Suprapubic skin (tissue), 4 donors: ENCODE measurements at regions not wholly inside any gene's neighbourhood (a gene's known extent, or its start where the extent isn't known, plus 50 kb on each side); places are given as distances from the start of the nearest gene placed in this dataset.

Experiments
- CTCF ChIP-seq, 2 donors: fragments of 200-600 bp in 1 of 2; fragments of 450-650 bp in 1 of 2; sonication (generic) in 1 of 2; IDR thresholded peaks; one replicate each; pipeline ENCODE4 v1.5.1; 2016 to 2019; ENCODE audit warnings: antibody characterized with exemption in 2 of 2, mild to moderate bottlenecking in 1 of 2, moderate library complexity in 1 of 2
- POLR2A ChIP-seq, 2 donors: fragments of 450-650 bp; IDR thresholded peaks; one replicate each; pipeline ENCODE4 v1.6.1; 2017; ENCODE audit warnings: antibody characterized with exemption in 2 of 2, mild to moderate bottlenecking in 2 of 2, moderate library complexity in 2 of 2
- POLR2AphosphoS5 ChIP-seq, 3 donors: sonication (generic); formaldehyde crosslinking; IDR thresholded peaks; one replicate each; pipeline ENCODE4 v1.6.1; 2017; ENCODE audit warnings: antibody characterized with exemption in 3 of 3

DNA sequence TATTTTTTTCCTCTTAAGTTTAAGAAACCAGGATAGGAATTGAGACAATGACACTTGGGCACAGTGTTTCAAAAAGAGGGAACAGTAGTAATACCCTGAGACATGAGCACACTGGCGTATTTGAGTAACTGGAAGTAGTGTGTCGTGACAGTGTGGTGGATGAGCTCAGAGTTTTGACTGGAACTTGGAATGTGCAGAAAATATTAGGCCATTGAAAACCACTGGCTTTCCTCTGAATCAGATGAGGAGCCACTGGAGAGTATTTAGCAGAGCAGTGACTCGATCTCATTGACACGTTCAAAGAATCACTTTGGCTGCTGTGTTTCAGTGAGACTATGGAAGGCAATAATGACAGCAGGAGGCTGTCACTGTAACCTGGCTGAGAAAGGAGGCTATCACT is 1531.2 kb downstream of the STIM2 start:
- TF ChIP-seq CTCF (IDR thresholded peaks at IDR 0.05) (no peak), POLR2A (IDR thresholded peaks at IDR 0.05) (no peak), POLR2AphosphoS5 (IDR thresholded peaks at IDR 0.05) (no peak)
